Activated T-cell treated with anti-CD3 and anti-CD28 coated beads, Interleukin-2, amount 50 U/mL, for 24 hours (primary cell): ENCODE measurements at regions not wholly inside any gene's neighbourhood (a gene's known extent, or its start where the extent isn't known, plus 50 kb on each side); places are given as distances from the start of the nearest gene placed in this dataset.

Experiments used
- DNase-seq: peaks from one replicate; pipeline ENCODE4 v3.0.0-alpha.2; 2020
- H3K27ac Mint-ChIP-seq: 2 replicates; pipeline ENCODE4 v1.8.0; 2020; ENCODE audit warnings: mild to moderate bottlenecking, mixed read lengths
- H3K27me3 Mint-ChIP-seq: 2 replicates; pipeline ENCODE4 v1.8.0; 2020; ENCODE audit warnings: mixed read lengths
- H3K36me3 Mint-ChIP-seq: 2 replicates; pipeline ENCODE4 v1.8.0; 2020; ENCODE audit warnings: low read depth, mixed read lengths
- H3K4me1 Mint-ChIP-seq: 2 replicates; pipeline ENCODE4 v1.8.0; 2020; ENCODE audit warnings: low read depth, mixed read lengths
- H3K4me3 Mint-ChIP-seq: 2 replicates; pipeline ENCODE4 v1.8.0; 2020; ENCODE audit warnings: mild to moderate bottlenecking, moderate library complexity, mixed read lengths
- H3K9me3 Mint-ChIP-seq: 2 replicates; pipeline ENCODE4 v1.8.0; 2020; ENCODE audit warnings: mixed read lengths

GRCh38 chr18:71011389-71011788 lies 722.5 kb downstream of the SOCS6 start:
- no peaks in the 10 kb centered on the region for H3K4me1 Mint-ChIP-seq
- no peaks in the 10 kb centered on the region for H3K27me3 Mint-ChIP-seq
- H3K9me3 Mint-ChIP-seq, result no peaks in the 10 kb centered on the region
- H3K27ac Mint-ChIP-seq, result no peak overlapping the region
- no peaks in the 10 kb centered on the region for H3K36me3 Mint-ChIP-seq
- no peak for DNase-seq
- H3K4me3 Mint-ChIP-seq, result no peak overlapping the region

GRCh38 chr18:71008257-71008656 lies 719.4 kb downstream of the SOCS6 start:
- no peaks in the 10 kb centered on the region for H3K9me3 Mint-ChIP-seq
- H3K4me3 Mint-ChIP-seq, result no peak overlapping the region
- no peak for DNase-seq
- H3K27me3 Mint-ChIP-seq, result no peaks in the 10 kb centered on the region
- no peaks in the 10 kb centered on the region for H3K4me1 Mint-ChIP-seq
- H3K36me3 Mint-ChIP-seq, result no peaks in the 10 kb centered on the region
- no peak overlapping the region for H3K27ac Mint-ChIP-seq

GRCh38 chr18:71001597-71001996 lies 712.8 kb downstream of the SOCS6 start:
- no peak for DNase-seq
- Mint-ChIP-seq H3K9me3 (no peaks in the 10 kb centered on the region), H3K4me1 (no peaks in the 10 kb centered on the region), H3K27me3 (no peaks in the 10 kb centered on the region), H3K4me3 (no peak overlapping the region), H3K27ac (no peak overlapping the region), H3K36me3 (no peaks in the 10 kb centered on the region)

GRCh38 chr18:70998490-70998889 lies 709.6 kb downstream of the SOCS6 start:
- DNase-seq, result no peak
- no peaks in the 10 kb centered on the region for H3K36me3 Mint-ChIP-seq
- H3K4me3 Mint-ChIP-seq, result no peak overlapping the region
- H3K4me1 Mint-ChIP-seq, result no peaks in the 10 kb centered on the region
- H3K27ac Mint-ChIP-seq, result no peak overlapping the region
- no peaks in the 10 kb centered on the region for H3K9me3 Mint-ChIP-seq
- no peaks in the 10 kb centered on the region for H3K27me3 Mint-ChIP-seq

- H3K9me3 Mint-ChIP-seq, result no peaks in the 10 kb centered on the region
- no peak overlapping the region for H3K4me3 Mint-ChIP-seq
- no peaks in the 10 kb centered on the region for H3K4me1 Mint-ChIP-seq
- H3K27me3 Mint-ChIP-seq, result no peaks in the 10 kb centered on the region
- H3K36me3 Mint-ChIP-seq, result no peaks in the 10 kb centered on the region
- no peak overlapping the region for H3K27ac Mint-ChIP-seq
- no peak for DNase-seq
Measured at GRCh38 chr18:70994116-70994515, 705.3 kb downstream of the SOCS6 start.

- Mint-ChIP-seq H3K27ac (no peak overlapping the region), H3K4me3 (no peak overlapping the region), H3K27me3 (no peaks in the 10 kb centered on the region), H3K36me3 (no peaks in the 10 kb centered on the region), H3K9me3 (peaks cover 13% of the 10 kb centered on the region), H3K4me1 (no peaks in the 10 kb centered on the region)
- no peak for DNase-seq
Measured at GRCh38 chr18:70991577-70991976, 702.7 kb downstream of the SOCS6 start.

GRCh38 chr18:70985948-70986347 lies 697.1 kb downstream of the SOCS6 start:
- H3K9me3 Mint-ChIP-seq, result peaks cover 25% of the 10 kb centered on the region
- no peak for DNase-seq
- H3K36me3 Mint-ChIP-seq, result no peaks in the 10 kb centered on the region
- no peaks in the 10 kb centered on the region for H3K27me3 Mint-ChIP-seq
- H3K27ac Mint-ChIP-seq, result no peak overlapping the region
- no peak overlapping the region for H3K4me3 Mint-ChIP-seq
- no peaks in the 10 kb centered on the region for H3K4me1 Mint-ChIP-seq

GRCh38 chr18:70982292-70982691 lies 693.4 kb downstream of the SOCS6 start:
- Mint-ChIP-seq H3K27ac (no peak overlapping the region), H3K36me3 (no peaks in the 10 kb centered on the region), H3K9me3 (peaks cover 21% of the 10 kb centered on the region), H3K27me3 (no peaks in the 10 kb centered on the region), H3K4me1 (no peaks in the 10 kb centered on the region), H3K4me3 (no peak overlapping the region)
- no peak for DNase-seq

GRCh38 chr18:70981400-70982140 lies 692.7 kb downstream of the SOCS6 start:
- no peak overlapping the region for H3K27ac Mint-ChIP-seq
- H3K4me1 Mint-ChIP-seq, result no peaks in the 10 kb centered on the region
- peaks cover 15% of the 10 kb centered on the region for H3K9me3 Mint-ChIP-seq
- H3K27me3 Mint-ChIP-seq, result no peaks in the 10 kb centered on the region
- H3K4me3 Mint-ChIP-seq, result no peak overlapping the region
- DNase-seq, result no peak
- no peaks in the 10 kb centered on the region for H3K36me3 Mint-ChIP-seq

- Mint-ChIP-seq H3K27ac (no peak overlapping the region), H3K9me3 (peaks cover 7% of the 10 kb centered on the region), H3K36me3 (no peaks in the 10 kb centered on the region), H3K27me3 (no peaks in the 10 kb centered on the region), H3K4me3 (no peak overlapping the region), H3K4me1 (no peaks in the 10 kb centered on the region)
- no peak for DNase-seq
Measured at GRCh38 chr18:70973626-70974025, 684.8 kb downstream of the SOCS6 start.

GRCh38 chr18:70966419-70966818 lies 677.6 kb downstream of the SOCS6 start:
- no peak overlapping the region for H3K4me3 Mint-ChIP-seq
- no peak for DNase-seq
- no peaks in the 10 kb centered on the region for H3K36me3 Mint-ChIP-seq

GRCh38 chr18:70961939-70962338 lies 673.1 kb downstream of the SOCS6 start:
- Mint-ChIP-seq H3K9me3 (no peaks in the 10 kb centered on the region), H3K27me3 (no peaks in the 10 kb centered on the region), H3K27ac (no peak overlapping the region), H3K4me3 (no peak overlapping the region), H3K4me1 (no peaks in the 10 kb centered on the region), H3K36me3 (no peaks in the 10 kb centered on the region)
- DNase-seq, result no peak

More at GRCh38 chr18:70966419-70966818, 677.6 kb downstream of the SOCS6 start:
- Mint-ChIP-seq H3K27ac (no peak overlapping the region), H3K9me3 (peaks cover 2% of the 10 kb centered on the region), H3K27me3 (no peaks in the 10 kb centered on the region), H3K4me1 (no peaks in the 10 kb centered on the region)

- H3K27ac Mint-ChIP-seq, result no peak overlapping the region
- no peaks in the 10 kb centered on the region for H3K4me1 Mint-ChIP-seq
- H3K27me3 Mint-ChIP-seq, result no peaks in the 10 kb centered on the region
- no peak overlapping the region for H3K4me3 Mint-ChIP-seq
- H3K9me3 Mint-ChIP-seq, result no peaks in the 10 kb centered on the region
- DNase-seq, result no peak
- no peaks in the 10 kb centered on the region for H3K36me3 Mint-ChIP-seq
Measured at GRCh38 chr18:70956554-70956953, 667.7 kb downstream of the SOCS6 start.

- no peaks in the 10 kb centered on the region for H3K27me3 Mint-ChIP-seq
- H3K9me3 Mint-ChIP-seq, result no peaks in the 10 kb centered on the region
- H3K27ac Mint-ChIP-seq, result no peak overlapping the region
- no peak overlapping the region for H3K4me3 Mint-ChIP-seq
- H3K36me3 Mint-ChIP-seq, result no peaks in the 10 kb centered on the region
- H3K4me1 Mint-ChIP-seq, result peaks cover 7% of the 10 kb centered on the region
- no peak for DNase-seq
Measured at GRCh38 chr18:70936160-70936559, 647.3 kb downstream of the SOCS6 start.

- Mint-ChIP-seq H3K27ac (no peak overlapping the region), H3K27me3 (no peaks in the 10 kb centered on the region), H3K36me3 (no peaks in the 10 kb centered on the region), H3K4me3 (no peak overlapping the region), H3K4me1 (peaks cover 7% of the 10 kb centered on the region), H3K9me3 (no peaks in the 10 kb centered on the region)
- DNase-seq, result no peak
Measured at GRCh38 chr18:70931942-70932814, 643.3 kb downstream of the SOCS6 start.
